ENCODE measurements at regions not wholly inside any gene's neighbourhood (a gene's known extent, or its start where the extent isn't known, plus 50 kb on each side); places are given as distances from the start of the nearest gene placed in this dataset.

GRCh38 chr4:186958726-186959350, 235.2 kb upstream of the FAT1 start:
- TF ChIP-seq CTCF (IDR thresholded peaks at IDR 0.05; ENCODE audit: insufficient read depth, low read length) (no peak), POLR2AphosphoS5 (IDR thresholded peaks at IDR 0.05; ENCODE audit: low read depth) (no peak)
